HCT116 (cell line): ENCODE measurements at regions not wholly inside any gene's neighbourhood (a gene's known extent, or its start where the extent isn't known, plus 50 kb on each side); places are given as distances from the start of the nearest gene placed in this dataset.

Experiments
- CEBPB ChIP-seq: IDR thresholded peaks from 2 replicates; pipeline ENCODE4 v1.6.1; 2012; ENCODE audit warnings: low read depth
- CTCF ChIP-seq, 3 experiments: fragments of 200-600 bp in 1 of 3; sonication (generic) in 1 of 3; IDR thresholded peaks in 2 of 3; conservative IDR thresholded peaks in 1 of 3; 2 replicates each; pipeline ENCODE4 v1.5.1; 2012 to 2017; ENCODE audit warnings: low read depth in 2 of 3, low read length in 2 of 3, antibody characterized with exemption in 1 of 3, borderline replicate concordance in 1 of 3, control low read depth in 1 of 3, mild to moderate bottlenecking in 1 of 3, mixed read lengths in 1 of 3, mixed run types in 1 of 3, moderate library complexity in 1 of 3; ENCODE audit not compliant: insufficient read depth in 1 of 3
- EGR1 ChIP-seq: IDR thresholded peaks from 2 replicates; pipeline ENCODE4 v1.6.1; 2012; ENCODE audit warnings: low read depth
- MAX ChIP-seq: IDR thresholded peaks from 2 replicates; pipeline ENCODE4 v1.6.1; 2012
- POLR2A ChIP-seq: IDR thresholded peaks from 2 replicates; pipeline ENCODE4 v1.7.0; 2011; ENCODE audit warnings: borderline replicate concordance; ENCODE audit not compliant: insufficient read depth, insufficient read length; ENCODE audit errors: extremely low read depth
- SP1 ChIP-seq: IDR thresholded peaks from 2 replicates; pipeline ENCODE4 v1.6.1; 2012; ENCODE audit warnings: low read depth
- YY1 ChIP-seq: IDR thresholded peaks from 2 replicates; pipeline ENCODE4 v1.6.1; 2011; ENCODE audit warnings: low read length, low read depth, moderate library complexity, mild to moderate bottlenecking; ENCODE audit not compliant: insufficient replicate concordance; ENCODE audit errors: extremely low read depth
- ZNF274 ChIP-seq: fragments of 200-500 bp; sonication (Bioruptor generic); IDR thresholded peaks from 2 replicates; pipeline ENCODE4 v1.6.1; 2014; ENCODE audit warnings: mild to moderate bottlenecking, low read depth, low read length, inconsistent platforms

- TF ChIP-seq MAX (no peak), YY1 (no peak), CTCF (IDR thresholded peaks at IDR 0.05 in 2 of 3, conservative IDR thresholded peaks at IDR 0.05 in 1 of 3; ENCODE audit: borderline replicate concordance in 1 of 3, insufficient read depth in 1 of 3, low read depth in 2 of 3, low read length in 2 of 3) (no peak), ZNF274 (no peak), CEBPB (no peak), POLR2A (no peak), SP1 (no peak), EGR1 (no peak)
Observed at GRCh38 chr4:127155555-127155954, 477.2 kb upstream of the INTU start.
